AG09309 (cell line): ENCODE measurements at regions not wholly inside any gene's neighbourhood (a gene's known extent, or its start where the extent isn't known, plus 50 kb on each side); places are given as distances from the start of the nearest gene placed in this dataset.
"Not testable (repeated sequence)": the region's sequence is repeated elsewhere in the genome, so short reads cannot be mapped to it uniquely, and the experiment has no call there.

Experiments
- DNase-seq: peaks from one replicate; pipeline ENCODE4 v3.0.0-alpha.2; 2010; ENCODE audit warnings: low read depth
- H3K4me3 ChIP-seq: 2 replicates; pipeline ENCODE4 v1.5.1; 2011; ENCODE audit warnings: mild to moderate bottlenecking, low read depth, low read length, moderate library complexity; ENCODE audit not compliant: control insufficient read depth
- TF ChIP-seq, protein P1 (sequence below): IDR thresholded peaks from 2 replicates; pipeline ENCODE4 v1.5.1; 2011; ENCODE audit warnings: mild to moderate bottlenecking, low read depth, low read length, inconsistent platforms; ENCODE audit not compliant: insufficient read depth, control insufficient read depth; ENCODE audit errors: missing control alignments

GRCh38 chrX:96474741-96475125 is 209.9 kb upstream of the DIAPH2 start:
- TF ChIP-seq, protein P1, sequence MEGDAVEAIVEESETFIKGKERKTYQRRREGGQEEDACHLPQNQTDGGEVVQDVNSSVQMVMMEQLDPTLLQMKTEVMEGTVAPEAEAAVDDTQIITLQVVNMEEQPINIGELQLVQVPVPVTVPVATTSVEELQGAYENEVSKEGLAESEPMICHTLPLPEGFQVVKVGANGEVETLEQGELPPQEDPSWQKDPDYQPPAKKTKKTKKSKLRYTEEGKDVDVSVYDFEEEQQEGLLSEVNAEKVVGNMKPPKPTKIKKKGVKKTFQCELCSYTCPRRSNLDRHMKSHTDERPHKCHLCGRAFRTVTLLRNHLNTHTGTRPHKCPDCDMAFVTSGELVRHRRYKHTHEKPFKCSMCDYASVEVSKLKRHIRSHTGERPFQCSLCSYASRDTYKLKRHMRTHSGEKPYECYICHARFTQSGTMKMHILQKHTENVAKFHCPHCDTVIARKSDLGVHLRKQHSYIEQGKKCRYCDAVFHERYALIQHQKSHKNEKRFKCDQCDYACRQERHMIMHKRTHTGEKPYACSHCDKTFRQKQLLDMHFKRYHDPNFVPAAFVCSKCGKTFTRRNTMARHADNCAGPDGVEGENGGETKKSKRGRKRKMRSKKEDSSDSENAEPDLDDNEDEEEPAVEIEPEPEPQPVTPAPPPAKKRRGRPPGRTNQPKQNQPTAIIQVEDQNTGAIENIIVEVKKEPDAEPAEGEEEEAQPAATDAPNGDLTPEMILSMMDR = no peak
- no peak overlapping the region for H3K4me3 ChIP-seq
- DNase-seq = no peak

GRCh38 chrX:96480081-96480480 is 204.6 kb upstream of the DIAPH2 start:
- TF ChIP-seq, protein P1 = no peak
- DNase-seq = no peak
- no peak overlapping the region for H3K4me3 ChIP-seq

GRCh38 chrX:96481831-96482230 is 202.8 kb upstream of the DIAPH2 start:
- DNase-seq = no peak
- H3K4me3 ChIP-seq = no peak overlapping the region
- TF ChIP-seq, protein P1 = no peak

DNA sequence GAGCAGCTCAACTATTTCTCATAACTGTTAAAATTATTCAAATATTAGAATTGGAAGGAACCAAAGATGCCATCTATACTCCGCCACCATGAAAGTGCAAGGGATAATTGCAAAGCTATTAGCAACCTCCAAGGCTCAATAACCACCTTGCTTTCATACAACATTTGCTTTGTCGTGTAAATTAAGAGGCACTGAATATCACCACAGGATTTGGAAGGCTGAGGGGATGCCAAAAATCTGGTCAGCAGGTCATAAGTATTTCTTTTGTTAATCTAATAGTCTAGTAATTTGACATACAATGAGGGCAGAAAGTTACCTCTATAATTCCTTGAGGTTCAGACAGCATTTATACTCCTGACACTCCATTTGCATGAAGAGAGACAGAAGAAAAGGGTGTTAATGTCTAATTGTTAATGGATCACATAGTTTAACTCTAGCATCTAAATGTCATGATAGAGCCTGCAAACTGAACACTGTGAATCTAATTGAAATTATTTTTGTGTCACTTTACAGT is 200.9 kb upstream of the DIAPH2 start:
- no peak overlapping the region for H3K4me3 ChIP-seq
- TF ChIP-seq, protein P1 = no peak
- no peak for DNase-seq

DNA sequence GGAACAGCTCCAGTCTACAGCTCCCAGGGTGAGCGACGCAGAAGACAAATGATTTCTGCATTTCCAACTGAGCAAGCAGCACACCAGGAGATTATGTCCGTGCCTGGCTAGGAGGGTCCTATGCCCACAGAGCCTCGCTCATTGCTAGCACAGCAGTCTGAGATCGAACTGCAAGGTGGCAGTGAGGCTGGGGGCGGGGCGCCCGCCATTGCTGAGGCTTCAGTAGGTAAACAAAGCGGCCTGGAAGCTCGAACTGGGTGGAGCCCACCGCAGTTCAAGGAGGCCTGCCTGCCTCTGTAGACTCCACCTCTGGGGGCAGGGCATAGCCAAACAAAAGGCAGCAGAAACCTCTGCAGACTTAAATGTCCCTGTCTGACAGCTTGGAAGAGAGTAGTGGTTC is 198.0 kb upstream of the DIAPH2 start:
- not testable (repeated sequence) for DNase-seq, H3K4me3 ChIP-seq

- no peak for DNase-seq
- H3K4me3 ChIP-seq = no peak overlapping the region
- TF ChIP-seq, protein P1 = no peak
These were observed 182.1 kb upstream of the DIAPH2 start for GRCh38 chrX:96502507-96502906.

- H3K4me3 ChIP-seq, DNase-seq: not testable (repeated sequence)
These were observed 155.3 kb upstream of the DIAPH2 start for GRCh38 chrX:96529386-96529785.

- no peak overlapping the region for H3K4me3 ChIP-seq
- TF ChIP-seq, protein P1 = no peak
- no peak for DNase-seq
These were observed 146.4 kb upstream of the DIAPH2 start for GRCh38 chrX:96538104-96538725.
